Endothelial cell of umbilical vein (primary cell): ENCODE measurements at regions not wholly inside any gene's neighbourhood (a gene's known extent, or its start where the extent isn't known, plus 50 kb on each side); places are given as distances from the start of the nearest gene placed in this dataset.

ENCODE experiments used
- BruUV-seq: library from RNA; stranded (reverse); fragments of 400-500 nt; replicated peaks from 2 replicates; lab custom pipeline; 2021; lab: Mats Ljungman, UMichigan
- CTCF ChIA-PET: fragments of 300-600, 350-600 bp; sonication (Branson Sonifier 250); formaldehyde crosslinking; loops from one replicate; lab custom pipeline; 2021; ENCODE audit warnings: antibody characterized with exemption, inconsistent platforms; lab: Charles Lee
- POLR2A ChIA-PET: fragments of 300-600, 350-600 bp; sonication (Branson Sonifier 250); formaldehyde crosslinking; loops from one replicate; lab custom pipeline; 2021; ENCODE audit warnings: antibody characterized with exemption, inconsistent platforms; lab: Charles Lee
- DNase-seq: peaks from one replicate; pipeline ENCODE4 v3.0.0-alpha.2; 2011; ENCODE audit warnings: low read depth, low spot score
- FAIRE-seq: peaks from 2 replicates; lab custom pipeline; 2011; peaks lifted over from hg19 to GRCh38; lab: Jason Lieb, UNC
- H2AFZ ChIP-seq: 2 replicates; pipeline ENCODE4 v1.6.0; 2012; ENCODE audit warnings: low read depth, low read length, control low read depth, inconsistent platforms
- H3K27ac ChIP-seq: 2 replicates; pipeline ENCODE4 v1.5.1; 2011; ENCODE audit warnings: low read depth, mild to moderate bottlenecking, control low read depth, low read length, moderate library complexity; ENCODE audit not compliant: insufficient read depth
- H3K27me3 ChIP-seq, 2 experiments: 2 replicates each; pipeline versions ENCODE4 v1.6.0 to v1.6.1; 2011; ENCODE audit warnings: low read length in 2 of 2, mixed read lengths in 1 of 2; ENCODE audit not compliant: control insufficient read depth in 2 of 2, insufficient read depth in 2 of 2
- H3K36me3 ChIP-seq, 2 experiments: 2 replicates in 1 of 2; 3 replicates in 1 of 2; pipeline ENCODE4 v1.5.1; 2011; ENCODE audit warnings: low read length in 2 of 2, mild to moderate bottlenecking in 1 of 2, moderate library complexity in 1 of 2; ENCODE audit not compliant: control insufficient read depth in 2 of 2, insufficient read depth in 2 of 2; ENCODE audit errors: extremely low read depth in 1 of 2
- H3K4me1 ChIP-seq: 3 replicates; pipeline ENCODE4 v1.5.1; 2011; ENCODE audit warnings: mild to moderate bottlenecking, low read length; ENCODE audit not compliant: control insufficient read depth, insufficient read depth; ENCODE audit errors: extremely low read depth
- H3K4me2 ChIP-seq: 2 replicates; pipeline ENCODE4 v1.6.1; 2011; ENCODE audit warnings: low read length, control low read depth, mixed read lengths; ENCODE audit not compliant: insufficient read depth
- H3K4me3 ChIP-seq, 3 experiments: fragments of 200-600 bp in 1 of 3; sonication (generic), shearing (Covaris generic) in 1 of 3; replicated peaks in 1 of 3; 2 replicates each; pipeline ENCODE4 v1.5.1; 2011 to 2016; ENCODE audit warnings: control low read depth in 3 of 3, low read length in 3 of 3, mild to moderate bottlenecking in 2 of 3, inconsistent platforms in 1 of 3, low read depth in 1 of 3, moderate library complexity in 1 of 3; ENCODE audit not compliant: insufficient read depth in 1 of 3
- H3K79me2 ChIP-seq: 2 replicates; pipeline ENCODE4 v1.6.0; 2012; ENCODE audit warnings: low read length, inconsistent platforms; ENCODE audit not compliant: control insufficient read depth, insufficient read depth
- H3K9ac ChIP-seq: replicated peaks from 2 replicates; pipeline ENCODE3; 2011; ENCODE audit warnings: low read length, control low read depth; ENCODE audit not compliant: insufficient read depth; ENCODE audit errors: extremely low read depth
- H3K9me1 ChIP-seq: replicated peaks from 3 replicates; pipeline ENCODE4 v1.6.0; 2011; ENCODE audit warnings: mild to moderate bottlenecking, low read length; ENCODE audit not compliant: control insufficient read depth, insufficient read depth; ENCODE audit errors: extremely low read depth
- H3K9me3 ChIP-seq: replicated peaks from 2 replicates; pipeline ENCODE4 v1.5.1; 2012; ENCODE audit warnings: low read length, inconsistent platforms; ENCODE audit not compliant: control insufficient read depth, insufficient read depth
- H4K20me1 ChIP-seq: replicated peaks from 2 replicates; pipeline ENCODE3; 2011; ENCODE audit warnings: mild to moderate bottlenecking, low read length; ENCODE audit not compliant: control insufficient read depth, insufficient read depth; ENCODE audit errors: extremely low read depth
- EZH2 ChIP-seq: IDR thresholded peaks from 2 replicates; pipeline ENCODE4 v1.6.1; 2012; ENCODE audit warnings: borderline replicate concordance, low read depth, mild to moderate bottlenecking, moderate library complexity, low read length, inconsistent platforms; ENCODE audit not compliant: severe bottlenecking
- FOS ChIP-seq: IDR thresholded peaks from 2 replicates; pipeline ENCODE4 v1.6.1; 2011; ENCODE audit warnings: mild to moderate bottlenecking, low read length, moderate library complexity, borderline replicate concordance; ENCODE audit not compliant: insufficient read depth
- GATA2 ChIP-seq: IDR thresholded peaks from 2 replicates; pipeline ENCODE4 v1.7.0; 2011; ENCODE audit warnings: low read depth, mild to moderate bottlenecking, moderate library complexity, mixed read lengths, low read length; ENCODE audit not compliant: insufficient read length, insufficient read depth
- JUN ChIP-seq: IDR thresholded peaks from 2 replicates; pipeline ENCODE4 v1.6.1; 2011; ENCODE audit warnings: borderline replicate concordance, low read depth; ENCODE audit not compliant: insufficient read length, insufficient read depth
- MYC ChIP-seq: IDR thresholded peaks from one replicate; pipeline ENCODE4 v1.6.1; 2011; ENCODE audit warnings: mild to moderate bottlenecking, low read depth, low read length
- POLR2A ChIP-seq: IDR thresholded peaks from 2 replicates; pipeline ENCODE4 v1.6.1; 2012; ENCODE audit warnings: low read depth, mild to moderate bottlenecking, control low read depth, low read length
- POLR2AphosphoS5 ChIP-seq: IDR thresholded peaks from 2 replicates; pipeline ENCODE4 v1.6.1; 2012; ENCODE audit warnings: low read depth, mild to moderate bottlenecking, control low read depth, low read length, moderate library complexity; ENCODE audit not compliant: insufficient read depth
- dilution Hi-C: fragments of 300-500 bp; cut with MboI; formaldehyde crosslinking; loops from one replicate; pipeline ENCODE4 v1.15.0; 2019; ENCODE audit warnings: low sequenced_read_pairs; ENCODE audit not compliant: extremely low pct_ligation_motif_present
- intact Hi-C: fragments of 100-400 bp; cut with micrococcal nuclease; formaldehyde crosslinking; loops from one replicate; pipeline ENCODE4 v1.10.0; 2022
- TF ChIP-seq, protein P1 (sequence below): IDR thresholded peaks from 2 replicates; pipeline ENCODE4 v1.6.1; 2011; ENCODE audit not compliant: insufficient read depth, insufficient read length
- TF ChIP-seq, protein P2 (sequence below), 2 donors: IDR thresholded peaks; 1 replicate in 1 of 2; 2 replicates in 1 of 2; pipeline ENCODE4 v1.5.1; 2011; ENCODE audit warnings: low read length in 2 of 2, mild to moderate bottlenecking in 2 of 2, moderate library complexity in 2 of 2, control low read depth in 1 of 2, inconsistent platforms in 1 of 2, low read depth in 1 of 2; ENCODE audit not compliant: insufficient read depth in 1 of 2; ENCODE audit errors: extremely low read depth in 1 of 2

DNA sequence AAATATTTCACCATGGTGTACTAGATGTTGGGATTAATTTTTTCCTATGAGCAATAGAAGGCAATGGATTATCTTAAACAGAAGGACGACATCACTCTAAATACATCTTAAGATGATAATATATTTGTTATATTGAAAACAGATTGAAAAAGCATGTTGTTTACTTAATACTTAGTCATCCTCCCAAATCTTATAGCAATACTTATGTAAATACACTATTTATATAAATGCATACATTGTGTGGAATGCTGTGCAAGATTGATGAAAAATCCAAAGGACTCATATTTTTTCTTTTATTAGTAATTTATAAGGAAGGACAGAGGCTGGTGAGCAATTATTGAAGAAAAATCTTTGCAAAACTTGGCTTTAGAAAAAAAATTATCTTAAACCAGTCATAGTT lies 593.5 kb downstream of the MMUT start:
- TF ChIP-seq, protein P1, sequence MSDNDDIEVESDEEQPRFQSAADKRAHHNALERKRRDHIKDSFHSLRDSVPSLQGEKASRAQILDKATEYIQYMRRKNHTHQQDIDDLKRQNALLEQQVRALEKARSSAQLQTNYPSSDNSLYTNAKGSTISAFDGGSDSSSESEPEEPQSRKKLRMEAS = no peak
- TF ChIP-seq EZH2 (no peak), GATA2 (no peak), MYC (no peak), POLR2AphosphoS5 (no peak), JUN (no peak), POLR2A (no peak)
- ChIA-PET POLR2A (no interaction called here), CTCF (no interaction called here)
- no peaks in the 10 kb centered on the region for H3K9me3 ChIP-seq
- no peak overlapping the region for H3K27ac ChIP-seq
- dilution Hi-C loops (no loop called here), intact Hi-C loops (no loop called here)
- no peaks in the 10 kb centered on the region for H3K36me3 ChIP-seq
- H3K4me3 ChIP-seq = no peak overlapping the region
- FAIRE-seq (no peak), DNase-seq (no peak)
- H3K9me1 ChIP-seq = no peaks in the 10 kb centered on the region
- no peaks in the 10 kb centered on the region for H3K27me3 ChIP-seq
- H3K79me2 ChIP-seq = no peaks in the 10 kb centered on the region
- H3K4me1 ChIP-seq = no peaks in the 10 kb centered on the region
- no peak overlapping the region for H3K4me2 ChIP-seq
- H3K9ac ChIP-seq = no peak overlapping the region
- BruUV-seq = no TSS peak
- H4K20me1 ChIP-seq = no peaks in the 10 kb centered on the region
- H2AFZ ChIP-seq = no peak overlapping the region

DNA sequence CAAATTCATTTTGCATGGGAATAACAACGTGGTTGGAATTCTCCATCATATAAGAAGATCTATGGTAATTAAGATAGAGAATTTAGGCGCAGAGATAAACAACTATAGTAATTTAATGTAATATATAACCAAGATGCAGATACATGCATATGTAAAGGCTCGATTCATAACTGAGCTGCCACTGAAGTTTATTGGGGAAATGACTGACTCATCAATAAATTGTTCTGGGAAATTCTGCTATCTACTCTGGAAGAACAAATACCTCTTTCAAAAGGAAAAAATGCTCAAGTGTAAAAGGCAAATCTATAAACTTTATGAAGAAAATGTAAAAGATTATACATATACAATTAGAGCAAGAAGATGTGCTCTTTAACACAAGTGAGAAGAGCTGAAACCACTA lies 596.4 kb downstream of the MMUT start:
- Histone ChIP-seq H3K4me1 (no peaks in the 10 kb centered on the region), H3K79me2 (no peaks in the 10 kb centered on the region), H3K36me3 (no peaks in the 10 kb centered on the region), H3K9me1 (no peaks in the 10 kb centered on the region), H4K20me1 (no peaks in the 10 kb centered on the region), H3K4me3 (no peak overlapping the region), H2AFZ (no peak overlapping the region), H3K27me3 (no peaks in the 10 kb centered on the region), H3K27ac (no peak overlapping the region), H3K9ac (no peak overlapping the region), H3K9me3 (no peaks in the 10 kb centered on the region), H3K4me2 (no peak overlapping the region)
- dilution Hi-C loops (no loop called here), intact Hi-C loops (no loop called here)
- CTCF ChIA-PET = interaction anchor here (1.2 to 1.7 kb wide), 2 partner anchors 11 to 27 kb away, joined by 3 to 4 read pairs; no protein-coding TSS in a partner anchor
- POLR2A ChIA-PET = no interaction called here
- DNase-seq (no peak), FAIRE-seq (no peak)
- BruUV-seq = no TSS peak
- TF ChIP-seq POLR2A = no peak
- no peak for TF ChIP-seq MYC
- TF ChIP-seq GATA2 = no peak
- no peak for TF ChIP-seq POLR2AphosphoS5
- TF ChIP-seq EZH2 = no peak
- no peak for TF ChIP-seq FOS
- TF ChIP-seq JUN = no peak
- TF ChIP-seq, protein P2, sequence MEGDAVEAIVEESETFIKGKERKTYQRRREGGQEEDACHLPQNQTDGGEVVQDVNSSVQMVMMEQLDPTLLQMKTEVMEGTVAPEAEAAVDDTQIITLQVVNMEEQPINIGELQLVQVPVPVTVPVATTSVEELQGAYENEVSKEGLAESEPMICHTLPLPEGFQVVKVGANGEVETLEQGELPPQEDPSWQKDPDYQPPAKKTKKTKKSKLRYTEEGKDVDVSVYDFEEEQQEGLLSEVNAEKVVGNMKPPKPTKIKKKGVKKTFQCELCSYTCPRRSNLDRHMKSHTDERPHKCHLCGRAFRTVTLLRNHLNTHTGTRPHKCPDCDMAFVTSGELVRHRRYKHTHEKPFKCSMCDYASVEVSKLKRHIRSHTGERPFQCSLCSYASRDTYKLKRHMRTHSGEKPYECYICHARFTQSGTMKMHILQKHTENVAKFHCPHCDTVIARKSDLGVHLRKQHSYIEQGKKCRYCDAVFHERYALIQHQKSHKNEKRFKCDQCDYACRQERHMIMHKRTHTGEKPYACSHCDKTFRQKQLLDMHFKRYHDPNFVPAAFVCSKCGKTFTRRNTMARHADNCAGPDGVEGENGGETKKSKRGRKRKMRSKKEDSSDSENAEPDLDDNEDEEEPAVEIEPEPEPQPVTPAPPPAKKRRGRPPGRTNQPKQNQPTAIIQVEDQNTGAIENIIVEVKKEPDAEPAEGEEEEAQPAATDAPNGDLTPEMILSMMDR (IDR thresholded peaks at IDR 0.05; ENCODE audit: extremely low read depth in 1 of 2, insufficient read depth in 1 of 2, low read depth in 1 of 2, low read length in 2 of 2) = no peak
- TF ChIP-seq, protein P1 = no peak
